GM21576 (cell line): ENCODE measurements at regions not wholly inside any gene's neighbourhood (a gene's known extent, or its start where the extent isn't known, plus 50 kb on each side); places are given as distances from the start of the nearest gene placed in this dataset.

ENCODE experiments used
- ATAC-seq: cut with Tn5 transposase; IDR thresholded peaks from one replicate; pipeline ENCODE4 v1.9.1; 2021; ENCODE audit warnings: mild to moderate bottlenecking, moderate library complexity; ENCODE audit not compliant: unreplicated experiment

- ATAC-seq = no peak
Observed at GRCh38 chr3:25377042-25377441, 51.0 kb upstream of the RARB start.
